Kasumi-1 (cell line): ENCODE measurements at regions not wholly inside any gene's neighbourhood (a gene's known extent, or its start where the extent isn't known, plus 50 kb on each side); places are given as distances from the start of the nearest gene placed in this dataset.
"Not testable (repeated sequence)": the region's sequence is repeated elsewhere in the genome, so short reads cannot be mapped to it uniquely, and the experiment has no call there.

Source experiments
- DNase-seq, 2 experiments: peaks; one replicate each; lab custom pipeline; 2025; lab: John Stamatoyannopoulos, UW

DNA sequence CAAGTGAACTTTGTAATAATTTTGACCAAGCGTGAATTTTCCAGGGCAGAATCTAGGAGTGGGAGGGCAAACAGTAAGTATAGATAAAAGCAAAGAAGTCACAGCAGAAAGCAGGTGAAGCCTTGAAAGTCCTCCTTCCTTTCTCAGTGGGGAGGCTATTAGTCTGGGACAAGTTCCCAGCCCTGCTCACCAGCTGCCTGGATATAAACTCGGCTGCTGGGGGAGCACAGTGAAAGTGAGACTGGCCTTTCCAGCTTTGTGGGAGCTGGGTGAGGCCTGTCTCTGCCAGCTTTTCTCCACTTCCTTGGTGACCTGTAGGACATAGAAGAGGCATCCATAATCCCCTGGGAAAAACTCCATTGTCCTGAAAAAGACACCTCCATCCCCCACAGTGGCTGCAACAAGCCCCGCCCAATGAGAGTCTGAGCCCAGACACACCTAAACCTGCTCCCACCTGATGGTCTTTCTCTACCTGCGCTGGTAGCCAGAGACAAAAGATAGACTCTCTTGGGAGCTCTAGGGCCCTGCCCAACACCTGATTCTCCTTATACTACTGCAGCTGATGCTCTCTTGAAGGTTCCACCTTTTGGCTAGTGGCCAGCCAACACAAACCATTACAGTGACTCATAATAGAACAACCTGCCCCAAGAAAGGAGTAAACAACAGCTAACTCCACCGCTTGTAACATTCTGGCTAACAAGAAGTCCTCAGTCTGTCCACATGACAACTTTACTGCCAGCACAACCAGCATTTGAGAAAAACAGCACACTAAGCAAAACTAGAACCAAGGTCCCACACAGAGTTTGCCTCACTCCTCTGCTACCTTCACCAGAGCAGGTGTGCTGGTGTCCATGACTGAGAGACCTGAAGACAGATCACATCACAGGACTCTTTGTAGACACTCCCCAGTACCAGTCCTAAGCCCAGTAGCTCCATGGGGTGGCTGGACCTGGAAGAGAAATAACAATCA, 252.2 kb upstream of the SLITRK6 start:
- no peak for DNase-seq

- no peak for DNase-seq
Observed at GRCh38 chr13:86038490-86038889, 239.3 kb upstream of the SLITRK6 start.

- no peak for DNase-seq
Observed at GRCh38 chr13:86020351-86021002, 221.3 kb upstream of the SLITRK6 start.

- no peak for DNase-seq
Observed at GRCh38 chr13:86006317-86006716, 207.1 kb upstream of the SLITRK6 start.

GRCh38 chr13:86003029-86003428, 203.8 kb upstream of the SLITRK6 start:
- DNase-seq = no peak

DNA sequence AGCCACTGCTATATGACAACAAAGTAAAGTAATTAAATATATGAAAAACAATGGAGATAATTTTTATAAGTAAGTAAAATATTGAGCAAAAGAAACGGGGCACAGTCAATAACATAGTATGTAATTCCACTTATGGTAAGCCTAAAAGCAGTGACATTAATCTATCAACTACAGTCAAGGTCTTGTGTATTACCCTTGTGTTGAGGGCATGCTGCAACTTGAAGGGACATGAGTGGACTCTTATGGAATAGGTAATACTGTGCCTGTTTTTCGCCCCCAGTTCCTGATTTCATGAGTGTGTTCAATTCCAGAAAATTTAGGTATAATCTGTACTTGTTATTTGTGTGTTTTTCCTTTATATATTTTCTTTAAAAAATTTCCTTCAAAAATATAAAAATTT, 201.3 kb upstream of the SLITRK6 start:
- no peak for DNase-seq

DNA sequence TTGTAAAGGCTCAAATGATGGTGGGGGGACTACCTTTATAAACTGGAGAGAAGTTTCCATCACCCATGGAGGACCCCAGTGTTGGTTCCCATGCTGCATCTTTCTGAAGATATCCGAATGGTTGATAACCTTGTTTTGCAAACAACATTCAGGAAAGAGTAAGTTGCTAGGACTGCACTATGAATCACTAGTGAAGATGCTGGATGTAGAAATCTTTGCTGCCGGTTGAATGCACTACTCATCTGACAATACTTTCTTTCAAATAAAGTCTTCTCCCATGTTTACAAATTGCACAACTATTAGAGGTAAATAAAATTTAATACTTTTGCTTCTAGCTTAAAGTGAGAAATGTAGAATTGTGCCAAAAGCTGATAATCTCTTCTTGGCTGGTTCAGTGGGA, 198.4 kb upstream of the SLITRK6 start:
- no peak for DNase-seq

- no peak for DNase-seq
Observed at GRCh38 chr13:85995788-85996418, 196.7 kb upstream of the SLITRK6 start.

DNA sequence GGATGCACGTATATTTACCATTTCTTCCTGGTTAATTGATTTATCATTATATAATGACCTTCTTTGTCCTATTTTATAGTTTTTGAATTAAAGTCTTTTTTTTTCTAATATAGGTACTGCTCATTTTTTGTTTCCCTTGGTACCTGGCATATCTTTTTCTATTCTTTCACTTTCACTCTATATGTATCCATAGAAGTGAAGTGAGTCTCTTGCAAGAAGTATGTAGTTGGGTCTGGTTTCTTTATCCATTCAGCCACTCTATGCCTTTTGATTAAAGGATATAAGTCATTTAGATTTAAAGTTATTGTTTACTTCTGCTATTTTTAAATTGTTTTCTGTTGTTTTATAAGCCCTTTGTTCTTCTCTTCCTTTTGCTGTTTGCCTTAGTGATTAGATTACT, 194.3 kb upstream of the SLITRK6 start:
- no peak for DNase-seq

DNA sequence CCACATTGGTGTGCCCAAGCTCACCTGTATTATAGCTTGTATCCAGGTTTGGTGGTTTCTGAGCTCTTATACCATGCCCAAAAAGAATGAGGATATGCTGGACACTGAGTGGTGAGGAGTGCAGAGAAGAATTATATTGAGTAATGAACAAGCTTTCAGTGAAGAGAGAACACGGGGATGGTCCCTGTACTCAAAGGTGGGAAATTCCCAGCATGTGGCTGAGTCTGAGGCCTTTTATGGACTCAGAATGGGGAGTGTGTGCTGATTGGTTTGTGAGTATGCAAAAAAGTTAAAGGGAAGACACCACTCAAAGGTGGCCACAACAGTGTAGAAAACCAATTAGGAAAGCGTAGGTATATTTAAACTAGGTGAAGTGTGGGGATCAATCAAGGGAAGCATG, 191.2 kb upstream of the SLITRK6 start:
- DNase-seq = no peak

DNA sequence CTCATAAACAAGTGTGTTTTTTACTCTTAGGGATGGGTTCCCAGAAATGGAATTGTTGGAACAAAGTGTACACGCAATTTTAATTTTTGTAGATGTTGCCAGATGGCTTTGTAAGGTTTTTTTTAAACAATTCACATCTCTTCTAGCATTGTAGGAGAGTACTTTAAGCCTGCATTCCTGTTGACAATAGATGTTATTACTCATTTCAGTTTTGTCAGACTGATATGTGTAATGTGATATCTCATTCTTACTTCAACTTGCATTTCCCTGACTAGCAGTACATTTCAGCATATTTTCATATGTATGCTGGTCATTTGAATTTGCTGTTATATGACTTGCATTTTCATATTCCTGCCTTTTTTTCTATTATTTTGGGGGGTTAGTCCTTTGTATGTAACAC, 186.6 kb upstream of the SLITRK6 start:
- no peak for DNase-seq

DNA sequence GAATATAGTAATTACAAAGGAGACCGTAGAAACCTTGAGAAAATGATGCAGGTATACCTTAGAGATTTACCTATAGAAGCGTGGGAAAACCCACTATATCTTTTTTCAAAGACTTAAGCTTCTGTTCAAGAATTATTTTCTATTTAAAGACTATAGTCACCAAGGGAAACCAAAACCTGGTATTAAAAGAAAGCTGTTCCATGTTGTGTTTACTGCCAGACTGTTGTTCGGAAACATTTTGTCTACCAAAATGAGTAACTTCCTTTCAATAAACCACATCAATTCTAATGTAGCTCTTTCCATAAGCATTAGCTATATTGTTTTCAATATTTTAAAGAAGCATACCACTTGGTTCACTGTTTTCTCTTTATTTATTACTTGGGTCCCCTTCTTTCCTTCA, 182.9 kb upstream of the SLITRK6 start:
- DNase-seq = no peak

- DNase-seq = not testable (repeated sequence)
Observed at GRCh38 chr13:85980447-85980846, 181.2 kb upstream of the SLITRK6 start.

DNA sequence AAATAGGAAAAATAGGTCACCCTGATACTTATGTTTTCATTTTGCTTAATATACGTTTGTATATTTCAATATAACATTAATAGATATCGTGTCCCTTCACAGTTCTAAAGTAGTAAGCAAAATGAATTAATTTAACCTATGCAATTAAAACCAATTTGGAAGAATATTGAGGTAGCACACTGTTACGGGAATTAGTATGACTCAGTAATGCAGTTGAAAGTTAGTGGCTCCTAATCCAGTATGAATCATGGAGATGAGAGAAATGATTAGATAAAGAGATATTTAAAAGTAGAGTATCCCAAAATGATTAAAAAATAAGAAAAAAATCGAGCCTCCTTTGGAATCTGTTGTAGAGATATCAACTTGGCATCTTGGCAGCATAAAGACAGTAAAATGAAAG, 177.0 kb upstream of the SLITRK6 start:
- no peak for DNase-seq

DNA sequence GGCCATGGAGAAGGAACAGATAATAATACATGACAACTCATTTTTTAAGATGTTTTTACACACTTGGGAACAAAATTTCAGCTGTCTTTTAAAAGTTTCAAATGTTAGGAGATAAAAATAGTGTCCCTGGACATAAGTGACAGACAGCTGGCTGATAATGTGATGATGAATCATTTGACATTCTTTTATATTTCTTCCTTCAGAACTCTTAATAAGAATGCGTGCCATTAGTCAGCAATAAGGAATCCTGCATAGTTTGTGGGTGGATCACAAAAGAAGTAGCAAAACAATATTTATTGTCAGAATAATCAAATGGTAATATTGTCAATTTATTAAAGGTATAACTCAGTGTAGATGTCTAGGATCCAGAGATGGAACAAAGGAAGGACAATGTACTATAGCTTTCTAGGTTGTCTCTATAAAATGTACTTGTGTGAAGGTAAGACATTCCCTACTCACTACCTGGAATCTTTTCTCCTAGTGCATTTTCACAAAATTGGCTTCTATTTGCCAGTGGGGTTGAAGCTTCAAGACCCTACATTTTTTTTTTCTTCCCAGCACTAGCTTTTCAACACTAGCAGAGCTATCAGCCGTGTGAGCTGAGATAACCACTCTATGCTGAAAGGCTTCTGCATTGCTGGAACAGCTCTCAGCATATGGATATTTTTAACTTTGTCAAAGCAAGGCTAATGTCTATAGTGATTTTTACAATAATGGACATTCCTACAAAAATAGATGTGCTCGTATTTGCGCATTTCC, 175.6 kb upstream of the SLITRK6 start:
- no peak for DNase-seq

DNA sequence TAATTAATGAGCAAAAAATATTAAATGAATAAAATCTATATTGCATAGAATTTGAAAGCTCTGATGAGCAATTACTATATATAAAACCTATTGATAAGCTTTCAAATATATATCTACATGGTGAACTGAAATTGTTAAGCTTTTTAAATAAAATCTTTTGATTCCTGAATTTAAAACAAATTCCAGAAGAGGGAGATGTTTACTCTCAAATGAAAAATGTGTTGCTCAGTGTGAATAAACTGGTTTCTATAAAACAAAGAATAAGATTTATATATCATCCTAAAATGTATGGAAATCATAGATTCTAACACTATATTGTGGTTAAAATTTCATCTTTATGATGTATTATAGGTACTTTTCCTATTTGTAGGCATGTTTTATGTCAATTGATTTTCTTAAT, 171.5 kb upstream of the SLITRK6 start:
- peak; percentile 4 to 49 for DNase-seq

DNA sequence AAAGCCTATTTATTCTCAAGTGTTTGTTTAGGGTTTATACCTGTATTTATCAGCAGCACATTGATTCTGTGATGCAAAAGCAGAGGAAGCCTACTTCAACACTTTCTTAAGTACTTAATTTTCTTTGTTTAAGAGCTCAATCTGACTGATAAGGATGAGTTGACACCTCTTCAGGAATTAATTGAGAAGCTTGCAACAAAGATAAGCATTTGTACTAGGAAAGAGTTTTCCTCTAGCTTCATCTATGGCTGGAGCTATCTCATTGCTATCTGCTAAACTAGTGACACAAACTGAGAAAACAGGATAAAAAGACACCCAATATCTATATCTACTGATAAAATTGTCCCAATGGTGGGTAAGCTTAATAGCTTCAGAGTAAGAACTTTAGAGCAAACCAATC, 170.1 kb upstream of the SLITRK6 start:
- no peak for DNase-seq

DNA sequence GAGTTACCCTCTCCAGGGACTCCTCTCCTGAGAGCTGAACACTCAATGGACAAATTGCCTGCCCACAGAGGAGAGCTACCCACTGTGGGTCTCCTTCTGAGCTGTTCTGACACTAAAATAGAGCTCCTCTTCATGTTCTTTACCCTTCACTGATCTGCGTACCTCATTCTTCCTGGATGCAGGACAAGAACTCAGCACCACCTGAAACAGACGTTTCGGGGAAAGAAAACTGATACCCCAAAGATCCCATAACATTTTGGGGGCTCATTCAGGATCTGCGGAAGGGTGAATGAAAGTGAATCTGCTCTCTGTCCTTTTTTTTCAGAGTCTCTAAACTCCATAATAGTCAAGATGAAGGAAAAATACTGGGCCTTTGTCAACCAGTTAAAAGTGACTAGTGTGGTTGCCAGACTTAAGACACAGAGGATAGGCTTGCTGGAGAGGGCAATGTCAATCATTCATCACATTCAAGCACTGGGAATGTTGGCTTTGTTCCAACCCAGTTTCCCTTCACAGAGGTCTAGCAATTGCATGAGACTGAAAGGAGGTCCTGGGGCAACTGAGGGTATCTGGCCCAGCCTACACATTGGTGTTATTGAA, 136.7 kb upstream of the SLITRK6 start:
- no peak for DNase-seq

DNA sequence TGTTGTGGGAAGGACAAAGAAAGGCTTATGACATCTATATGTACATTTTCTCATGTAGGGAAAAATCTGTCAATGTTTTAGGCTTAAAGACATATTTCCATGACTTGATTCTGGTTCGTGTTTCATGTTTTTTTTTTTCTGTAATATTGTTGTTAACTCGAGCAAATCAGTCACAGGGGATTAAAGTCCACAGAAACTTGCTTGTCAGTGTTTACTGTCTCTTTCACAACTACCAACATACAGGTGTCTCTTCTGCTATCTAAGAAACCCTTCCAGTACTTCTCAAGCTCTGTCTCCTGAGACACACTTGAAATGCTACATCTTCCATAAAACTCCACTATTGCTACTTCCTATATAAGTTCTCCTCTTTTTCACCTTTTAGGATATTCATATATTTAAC, 130.9 kb upstream of the SLITRK6 start:
- no peak for DNase-seq

DNA sequence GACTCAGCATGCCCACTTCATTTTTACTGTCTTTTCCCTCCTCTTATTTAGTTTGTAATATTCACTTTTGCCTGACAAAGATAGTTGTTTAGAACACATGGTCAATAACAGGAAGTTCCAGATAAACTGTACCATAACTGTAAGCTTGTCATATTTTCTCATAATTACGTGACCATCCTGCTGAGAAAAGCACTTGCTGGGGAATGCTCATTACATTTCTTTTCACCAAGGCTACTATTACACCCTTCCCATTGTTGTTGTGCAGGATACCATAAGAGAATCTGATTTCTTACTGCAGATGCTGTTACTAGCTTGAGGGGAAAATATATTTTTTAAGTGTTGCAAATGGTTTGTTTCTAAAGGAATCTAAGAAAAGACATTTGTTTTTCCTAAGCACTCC, 111.7 kb upstream of the SLITRK6 start:
- no peak for DNase-seq

DNA sequence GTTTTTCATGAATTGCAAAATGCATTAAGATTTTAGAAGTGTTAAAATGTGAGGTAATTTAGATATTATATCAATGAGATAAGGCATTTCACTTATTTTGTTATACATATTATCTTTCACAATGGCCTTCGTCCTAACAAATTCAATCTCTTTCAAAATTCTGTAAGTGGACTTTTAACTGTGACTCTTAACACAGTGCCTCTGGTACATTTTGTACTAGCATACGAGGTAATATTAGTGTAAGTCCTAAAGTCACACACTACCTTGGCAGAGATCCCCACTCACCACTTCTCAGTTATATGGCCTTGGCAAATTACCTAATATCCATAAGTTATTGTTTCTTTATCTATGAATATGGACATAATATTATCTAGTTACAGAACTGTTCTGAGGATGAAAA, 101.3 kb upstream of the SLITRK6 start:
- no peak for DNase-seq
